H9 (cell line): ENCODE measurements at regions not wholly inside any gene's neighbourhood (a gene's known extent, or its start where the extent isn't known, plus 50 kb on each side); places are given as distances from the start of the nearest gene placed in this dataset.

ENCODE experiments used
- DNase-seq: peaks from one replicate; pipeline ENCODE4 v3.0.0-alpha.2; 2017
- H2AFZ ChIP-seq: one replicate; pipeline ENCODE4 v1.6.1; 2013; ENCODE audit warnings: mild to moderate bottlenecking, low read length, control low read depth, moderate library complexity
- H2AK5ac ChIP-seq: 2 replicates; pipeline ENCODE4 v1.6.1; 2013; ENCODE audit warnings: low read length, control low read depth, mixed read lengths; ENCODE audit not compliant: insufficient read length
- H2BK120ac ChIP-seq: one replicate; pipeline ENCODE4 v1.6.1; 2013; ENCODE audit warnings: low read depth, mild to moderate bottlenecking, low read length, control low read depth, inconsistent platforms; ENCODE audit not compliant: poor library complexity, severe bottlenecking
- H2BK12ac ChIP-seq: 2 replicates; pipeline ENCODE4 v1.6.1; 2013; ENCODE audit warnings: low read length, control low read depth, mixed read lengths, low read depth; ENCODE audit not compliant: insufficient read length
- H2BK15ac ChIP-seq: 2 replicates; pipeline ENCODE4 v1.6.1; 2013; ENCODE audit warnings: low read depth, low read length, control low read depth
- H2BK20ac ChIP-seq: one replicate; pipeline ENCODE4 v1.6.1; 2013; ENCODE audit warnings: low read depth, mild to moderate bottlenecking, low read length, control low read depth, inconsistent platforms; ENCODE audit not compliant: poor library complexity, severe bottlenecking
- H2BK5ac ChIP-seq: 2 replicates; pipeline ENCODE4 v1.6.1; 2013; ENCODE audit warnings: low read length, control low read depth, mixed read lengths; ENCODE audit not compliant: insufficient read length
- H3K14ac ChIP-seq: 2 replicates; pipeline ENCODE4 v1.6.1; 2013; ENCODE audit warnings: low read length, control low read depth; ENCODE audit not compliant: insufficient read depth
- H3K18ac ChIP-seq: 2 replicates; pipeline ENCODE4 v1.6.1; 2013; ENCODE audit warnings: low read depth, mild to moderate bottlenecking, mixed read lengths, low read length, control low read depth; ENCODE audit not compliant: insufficient read length
- H3K23ac ChIP-seq: 2 replicates; pipeline ENCODE4 v1.6.1; 2013; ENCODE audit warnings: low read length, control low read depth, mixed read lengths, low read depth; ENCODE audit not compliant: insufficient read length
- H3K23me2 ChIP-seq: 2 replicates; pipeline ENCODE4 v1.6.1; 2013; ENCODE audit warnings: low read depth, mild to moderate bottlenecking, mixed read lengths, low read length, control low read depth; ENCODE audit not compliant: insufficient read length, poor library complexity, severe bottlenecking
- H3K27ac ChIP-seq: 2 replicates; pipeline ENCODE4 v1.5.1; 2013; ENCODE audit warnings: low read length, control low read depth, mixed read lengths, low read depth; ENCODE audit not compliant: insufficient read length
- H3K27me3 ChIP-seq: 2 replicates; pipeline ENCODE4 v1.6.1; 2013; ENCODE audit warnings: low read length, control low read depth, inconsistent platforms; ENCODE audit not compliant: insufficient read depth
- H3K4ac ChIP-seq: 2 replicates; pipeline ENCODE4 v1.6.1; 2013; ENCODE audit warnings: low read depth, mild to moderate bottlenecking, control low read depth, inconsistent platforms, low read length, moderate library complexity
- H3K4me1 ChIP-seq: 2 replicates; pipeline ENCODE4 v1.6.1; 2013; ENCODE audit warnings: low read length, control low read depth, inconsistent platforms; ENCODE audit not compliant: insufficient read depth
- H3K4me2 ChIP-seq: 2 replicates; pipeline ENCODE4 v1.6.1; 2013; ENCODE audit warnings: low read length, control low read depth, mixed read lengths; ENCODE audit not compliant: insufficient read length, insufficient read depth
- H3K56ac ChIP-seq: 2 replicates; pipeline ENCODE4 v1.6.1; 2013; ENCODE audit warnings: low read depth, mild to moderate bottlenecking, mixed read lengths, low read length, control low read depth; ENCODE audit not compliant: insufficient read length
- H3K79me1 ChIP-seq: 2 replicates; pipeline ENCODE4 v1.6.1; 2013; ENCODE audit warnings: low read depth, mild to moderate bottlenecking, moderate library complexity, low read length, control low read depth, inconsistent platforms; ENCODE audit not compliant: insufficient read depth, poor library complexity, severe bottlenecking
- H3K79me2 ChIP-seq: 2 replicates; pipeline ENCODE4 v1.6.1; 2013; ENCODE audit warnings: low read length, control low read depth, inconsistent platforms; ENCODE audit not compliant: insufficient read depth
- H3K9ac ChIP-seq: 2 replicates; pipeline ENCODE4 v1.6.1; 2013; ENCODE audit warnings: low read length, control low read depth, mixed read lengths; ENCODE audit not compliant: insufficient read length; ENCODE audit errors: extremely low read depth
- H3K9me3 ChIP-seq: one replicate; pipeline ENCODE4 v1.6.1; 2013; ENCODE audit warnings: low read depth, low read length, inconsistent platforms; ENCODE audit not compliant: control insufficient read depth
- H3T11ph ChIP-seq: one replicate; pipeline ENCODE4 v1.6.1; 2013; ENCODE audit warnings: mild to moderate bottlenecking, low read length, control low read depth, inconsistent platforms
- H4K20me1 ChIP-seq: one replicate; pipeline ENCODE4 v1.6.1; 2013; ENCODE audit not compliant: control insufficient read depth, insufficient read length, insufficient read depth
- H4K5ac ChIP-seq: 2 replicates; pipeline ENCODE4 v1.6.1; 2013; ENCODE audit warnings: low read depth, mild to moderate bottlenecking, mixed read lengths, low read length, control low read depth; ENCODE audit not compliant: insufficient read length
- H4K8ac ChIP-seq: replicated peaks from 2 replicates; pipeline ENCODE4 v1.6.1; 2013; ENCODE audit warnings: low read length, control low read depth, mixed read lengths, low read depth; ENCODE audit not compliant: insufficient read length
- H4K91ac ChIP-seq: 2 replicates; pipeline ENCODE4 v1.6.1; 2013; ENCODE audit warnings: low read depth, mild to moderate bottlenecking, moderate library complexity, mixed read lengths, low read length, control low read depth; ENCODE audit not compliant: insufficient read length
- H3K27ac Mint-ChIP-seq, 3 experiments: 2 replicates in 2 of 3; 3 replicates in 1 of 3; pipeline ENCODE4 v1.8.0; 2020 to 2021; ENCODE audit warnings: mixed read lengths in 3 of 3, mild to moderate bottlenecking in 1 of 3, moderate library complexity in 1 of 3
- H3K27me3 Mint-ChIP-seq: 2 replicates; pipeline ENCODE4 v1.8.0; 2021; ENCODE audit warnings: low read depth, mild to moderate bottlenecking, moderate library complexity, mixed read lengths
- H3K36me3 Mint-ChIP-seq, 3 experiments: 2 replicates in 2 of 3; 3 replicates in 1 of 3; pipeline ENCODE4 v1.8.0; 2020 to 2021; ENCODE audit warnings: low read depth in 3 of 3, mixed read lengths in 3 of 3; ENCODE audit not compliant: insufficient read depth in 1 of 3
- H3K4me1 Mint-ChIP-seq, 2 experiments: 2 replicates each; pipeline ENCODE4 v1.8.0; 2020; ENCODE audit warnings: mixed read lengths in 2 of 2
- H3K4me3 Mint-ChIP-seq, 2 experiments: 2 replicates in 1 of 2; 3 replicates in 1 of 2; pipeline ENCODE4 v1.8.0; 2020 to 2021; ENCODE audit warnings: mild to moderate bottlenecking in 2 of 2, mixed read lengths in 2 of 2, moderate library complexity in 1 of 2
- H3K9me3 Mint-ChIP-seq, 2 experiments: 2 replicates in 1 of 2; 3 replicates in 1 of 2; pipeline ENCODE4 v1.8.0; 2020; ENCODE audit warnings: mild to moderate bottlenecking in 2 of 2, mixed read lengths in 2 of 2, moderate library complexity in 1 of 2
- CTCF ChIP-seq: fragments of 200-600 bp; sonication (generic); conservative IDR thresholded peaks from 3 replicates; pipeline ENCODE4 v1.8.0; 2021; ENCODE audit warnings: antibody characterized with exemption, mild to moderate bottlenecking
- WGBS: extraction: QIAGEN DNeasy Blood & Tissue Kit; methylation state at CpG from one replicate; pipeline ENCODE4 v1.1.7; 2013; ENCODE audit warnings: missing lambda C conversion rate, low lambda C conversion rate, mixed read lengths; ENCODE audit not compliant: insufficient read length; ENCODE audit errors: extremely low coverage; 5-methylcytosine and 5-hydroxymethylcytosine counted together

GRCh38 chr11:35087648-35088047, 51.3 kb upstream of the CD44 start:
- no peak overlapping the region for H4K8ac ChIP-seq
- H2BK15ac ChIP-seq: no peak overlapping the region
- H3K18ac ChIP-seq: no peak overlapping the region
- no peak overlapping the region for H4K91ac ChIP-seq
- H3K23ac ChIP-seq: no peak overlapping the region
- no peak overlapping the region for H3K4me2 ChIP-seq
- no peak overlapping the region for H2BK20ac ChIP-seq
- Mint-ChIP-seq H3K27me3 (peaks cover 4% of the 10 kb centered on the region), H3K27ac (no peak overlapping the region), H3K36me3 (no peaks in the 10 kb centered on the region), H3K4me3 (no peak overlapping the region), H3K9me3 (no peaks in the 10 kb centered on the region; a peak in 3 of 5 replicates), H3K4me1 (peaks cover 7 to 12% of the 10 kb centered on the region in 2 experiments)
- no peak overlapping the region for H3K9ac ChIP-seq
- H3K4ac ChIP-seq: no peak overlapping the region
- H3K79me1 ChIP-seq: no peaks in the 10 kb centered on the region
- no peak overlapping the region for H2BK12ac ChIP-seq
- no CpG with 5 or more reads among the region's 1 CpG for WGBS
- no peak overlapping the region for H3K27ac ChIP-seq
- no peak overlapping the region for H3T11ph ChIP-seq
- no peaks in the 10 kb centered on the region for H4K20me1 ChIP-seq
- no peak overlapping the region for H3K56ac ChIP-seq
- H3K14ac ChIP-seq: no peak overlapping the region
- H3K79me2 ChIP-seq: no peaks in the 10 kb centered on the region
- H3K9me3 ChIP-seq: no peaks in the 10 kb centered on the region
- H2AFZ ChIP-seq: no peak overlapping the region
- no peak overlapping the region for H2AK5ac ChIP-seq
- H4K5ac ChIP-seq: no peak overlapping the region
- no peaks in the 10 kb centered on the region for H3K4me1 ChIP-seq
- H2BK120ac ChIP-seq: no peak overlapping the region
- DNase-seq: no peak
- H3K27me3 ChIP-seq: no peaks in the 10 kb centered on the region
- no peak overlapping the region for H2BK5ac ChIP-seq
- no peak for TF ChIP-seq CTCF
- no peaks in the 10 kb centered on the region for H3K23me2 ChIP-seq
